ENCODE measurements at regions not wholly inside any gene's neighbourhood (a gene's known extent, or its start where the extent isn't known, plus 50 kb on each side); places are given as distances from the start of the nearest gene placed in this dataset.

GRCh38 chr11:70508231-70508480, 109.8 kb downstream of the CTTN start:
- peaks cover 26% of the 10 kb centered on the region for H3K27me3 Mint-ChIP-seq (ENCODE audit: insufficient read depth, low read depth, poor library complexity)
- TF ChIP-seq CREB1 (CRISPR knock-in tag; IDR thresholded peaks at IDR 0.05; ENCODE audit: low read depth) = no peak
- no peak for TF ChIP-seq EZH2 (IDR thresholded peaks at IDR 0.05; ENCODE audit: low read depth, unreplicated experiment)
- TF ChIP-seq, protein P1, sequence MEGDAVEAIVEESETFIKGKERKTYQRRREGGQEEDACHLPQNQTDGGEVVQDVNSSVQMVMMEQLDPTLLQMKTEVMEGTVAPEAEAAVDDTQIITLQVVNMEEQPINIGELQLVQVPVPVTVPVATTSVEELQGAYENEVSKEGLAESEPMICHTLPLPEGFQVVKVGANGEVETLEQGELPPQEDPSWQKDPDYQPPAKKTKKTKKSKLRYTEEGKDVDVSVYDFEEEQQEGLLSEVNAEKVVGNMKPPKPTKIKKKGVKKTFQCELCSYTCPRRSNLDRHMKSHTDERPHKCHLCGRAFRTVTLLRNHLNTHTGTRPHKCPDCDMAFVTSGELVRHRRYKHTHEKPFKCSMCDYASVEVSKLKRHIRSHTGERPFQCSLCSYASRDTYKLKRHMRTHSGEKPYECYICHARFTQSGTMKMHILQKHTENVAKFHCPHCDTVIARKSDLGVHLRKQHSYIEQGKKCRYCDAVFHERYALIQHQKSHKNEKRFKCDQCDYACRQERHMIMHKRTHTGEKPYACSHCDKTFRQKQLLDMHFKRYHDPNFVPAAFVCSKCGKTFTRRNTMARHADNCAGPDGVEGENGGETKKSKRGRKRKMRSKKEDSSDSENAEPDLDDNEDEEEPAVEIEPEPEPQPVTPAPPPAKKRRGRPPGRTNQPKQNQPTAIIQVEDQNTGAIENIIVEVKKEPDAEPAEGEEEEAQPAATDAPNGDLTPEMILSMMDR (conservative IDR thresholded peaks at IDR 0.05; ENCODE audit: low read depth in 2 of 2) = no peak
- TF ChIP-seq, protein P2, sequence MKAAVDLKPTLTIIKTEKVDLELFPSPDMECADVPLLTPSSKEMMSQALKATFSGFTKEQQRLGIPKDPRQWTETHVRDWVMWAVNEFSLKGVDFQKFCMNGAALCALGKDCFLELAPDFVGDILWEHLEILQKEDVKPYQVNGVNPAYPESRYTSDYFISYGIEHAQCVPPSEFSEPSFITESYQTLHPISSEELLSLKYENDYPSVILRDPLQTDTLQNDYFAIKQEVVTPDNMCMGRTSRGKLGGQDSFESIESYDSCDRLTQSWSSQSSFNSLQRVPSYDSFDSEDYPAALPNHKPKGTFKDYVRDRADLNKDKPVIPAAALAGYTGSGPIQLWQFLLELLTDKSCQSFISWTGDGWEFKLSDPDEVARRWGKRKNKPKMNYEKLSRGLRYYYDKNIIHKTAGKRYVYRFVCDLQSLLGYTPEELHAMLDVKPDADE (IDR thresholded peaks at IDR 0.05) = no peak
- TF ChIP-seq STAT1 (IDR thresholded peaks at IDR 0.05; ENCODE audit: unreplicated experiment) = no peak
- TF ChIP-seq ZNF331 (CRISPR knock-in tag; IDR thresholded peaks at IDR 0.05; ENCODE audit: low read depth) = no peak
- TF ChIP-seq, protein P3, sequence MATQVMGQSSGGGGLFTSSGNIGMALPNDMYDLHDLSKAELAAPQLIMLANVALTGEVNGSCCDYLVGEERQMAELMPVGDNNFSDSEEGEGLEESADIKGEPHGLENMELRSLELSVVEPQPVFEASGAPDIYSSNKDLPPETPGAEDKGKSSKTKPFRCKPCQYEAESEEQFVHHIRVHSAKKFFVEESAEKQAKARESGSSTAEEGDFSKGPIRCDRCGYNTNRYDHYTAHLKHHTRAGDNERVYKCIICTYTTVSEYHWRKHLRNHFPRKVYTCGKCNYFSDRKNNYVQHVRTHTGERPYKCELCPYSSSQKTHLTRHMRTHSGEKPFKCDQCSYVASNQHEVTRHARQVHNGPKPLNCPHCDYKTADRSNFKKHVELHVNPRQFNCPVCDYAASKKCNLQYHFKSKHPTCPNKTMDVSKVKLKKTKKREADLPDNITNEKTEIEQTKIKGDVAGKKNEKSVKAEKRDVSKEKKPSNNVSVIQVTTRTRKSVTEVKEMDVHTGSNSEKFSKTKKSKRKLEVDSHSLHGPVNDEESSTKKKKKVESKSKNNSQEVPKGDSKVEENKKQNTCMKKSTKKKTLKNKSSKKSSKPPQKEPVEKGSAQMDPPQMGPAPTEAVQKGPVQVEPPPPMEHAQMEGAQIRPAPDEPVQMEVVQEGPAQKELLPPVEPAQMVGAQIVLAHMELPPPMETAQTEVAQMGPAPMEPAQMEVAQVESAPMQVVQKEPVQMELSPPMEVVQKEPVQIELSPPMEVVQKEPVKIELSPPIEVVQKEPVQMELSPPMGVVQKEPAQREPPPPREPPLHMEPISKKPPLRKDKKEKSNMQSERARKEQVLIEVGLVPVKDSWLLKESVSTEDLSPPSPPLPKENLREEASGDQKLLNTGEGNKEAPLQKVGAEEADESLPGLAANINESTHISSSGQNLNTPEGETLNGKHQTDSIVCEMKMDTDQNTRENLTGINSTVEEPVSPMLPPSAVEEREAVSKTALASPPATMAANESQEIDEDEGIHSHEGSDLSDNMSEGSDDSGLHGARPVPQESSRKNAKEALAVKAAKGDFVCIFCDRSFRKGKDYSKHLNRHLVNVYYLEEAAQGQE (IDR thresholded peaks at IDR 0.05; ENCODE audit: unreplicated experiment) = no peak
- TF ChIP-seq, protein P4, sequence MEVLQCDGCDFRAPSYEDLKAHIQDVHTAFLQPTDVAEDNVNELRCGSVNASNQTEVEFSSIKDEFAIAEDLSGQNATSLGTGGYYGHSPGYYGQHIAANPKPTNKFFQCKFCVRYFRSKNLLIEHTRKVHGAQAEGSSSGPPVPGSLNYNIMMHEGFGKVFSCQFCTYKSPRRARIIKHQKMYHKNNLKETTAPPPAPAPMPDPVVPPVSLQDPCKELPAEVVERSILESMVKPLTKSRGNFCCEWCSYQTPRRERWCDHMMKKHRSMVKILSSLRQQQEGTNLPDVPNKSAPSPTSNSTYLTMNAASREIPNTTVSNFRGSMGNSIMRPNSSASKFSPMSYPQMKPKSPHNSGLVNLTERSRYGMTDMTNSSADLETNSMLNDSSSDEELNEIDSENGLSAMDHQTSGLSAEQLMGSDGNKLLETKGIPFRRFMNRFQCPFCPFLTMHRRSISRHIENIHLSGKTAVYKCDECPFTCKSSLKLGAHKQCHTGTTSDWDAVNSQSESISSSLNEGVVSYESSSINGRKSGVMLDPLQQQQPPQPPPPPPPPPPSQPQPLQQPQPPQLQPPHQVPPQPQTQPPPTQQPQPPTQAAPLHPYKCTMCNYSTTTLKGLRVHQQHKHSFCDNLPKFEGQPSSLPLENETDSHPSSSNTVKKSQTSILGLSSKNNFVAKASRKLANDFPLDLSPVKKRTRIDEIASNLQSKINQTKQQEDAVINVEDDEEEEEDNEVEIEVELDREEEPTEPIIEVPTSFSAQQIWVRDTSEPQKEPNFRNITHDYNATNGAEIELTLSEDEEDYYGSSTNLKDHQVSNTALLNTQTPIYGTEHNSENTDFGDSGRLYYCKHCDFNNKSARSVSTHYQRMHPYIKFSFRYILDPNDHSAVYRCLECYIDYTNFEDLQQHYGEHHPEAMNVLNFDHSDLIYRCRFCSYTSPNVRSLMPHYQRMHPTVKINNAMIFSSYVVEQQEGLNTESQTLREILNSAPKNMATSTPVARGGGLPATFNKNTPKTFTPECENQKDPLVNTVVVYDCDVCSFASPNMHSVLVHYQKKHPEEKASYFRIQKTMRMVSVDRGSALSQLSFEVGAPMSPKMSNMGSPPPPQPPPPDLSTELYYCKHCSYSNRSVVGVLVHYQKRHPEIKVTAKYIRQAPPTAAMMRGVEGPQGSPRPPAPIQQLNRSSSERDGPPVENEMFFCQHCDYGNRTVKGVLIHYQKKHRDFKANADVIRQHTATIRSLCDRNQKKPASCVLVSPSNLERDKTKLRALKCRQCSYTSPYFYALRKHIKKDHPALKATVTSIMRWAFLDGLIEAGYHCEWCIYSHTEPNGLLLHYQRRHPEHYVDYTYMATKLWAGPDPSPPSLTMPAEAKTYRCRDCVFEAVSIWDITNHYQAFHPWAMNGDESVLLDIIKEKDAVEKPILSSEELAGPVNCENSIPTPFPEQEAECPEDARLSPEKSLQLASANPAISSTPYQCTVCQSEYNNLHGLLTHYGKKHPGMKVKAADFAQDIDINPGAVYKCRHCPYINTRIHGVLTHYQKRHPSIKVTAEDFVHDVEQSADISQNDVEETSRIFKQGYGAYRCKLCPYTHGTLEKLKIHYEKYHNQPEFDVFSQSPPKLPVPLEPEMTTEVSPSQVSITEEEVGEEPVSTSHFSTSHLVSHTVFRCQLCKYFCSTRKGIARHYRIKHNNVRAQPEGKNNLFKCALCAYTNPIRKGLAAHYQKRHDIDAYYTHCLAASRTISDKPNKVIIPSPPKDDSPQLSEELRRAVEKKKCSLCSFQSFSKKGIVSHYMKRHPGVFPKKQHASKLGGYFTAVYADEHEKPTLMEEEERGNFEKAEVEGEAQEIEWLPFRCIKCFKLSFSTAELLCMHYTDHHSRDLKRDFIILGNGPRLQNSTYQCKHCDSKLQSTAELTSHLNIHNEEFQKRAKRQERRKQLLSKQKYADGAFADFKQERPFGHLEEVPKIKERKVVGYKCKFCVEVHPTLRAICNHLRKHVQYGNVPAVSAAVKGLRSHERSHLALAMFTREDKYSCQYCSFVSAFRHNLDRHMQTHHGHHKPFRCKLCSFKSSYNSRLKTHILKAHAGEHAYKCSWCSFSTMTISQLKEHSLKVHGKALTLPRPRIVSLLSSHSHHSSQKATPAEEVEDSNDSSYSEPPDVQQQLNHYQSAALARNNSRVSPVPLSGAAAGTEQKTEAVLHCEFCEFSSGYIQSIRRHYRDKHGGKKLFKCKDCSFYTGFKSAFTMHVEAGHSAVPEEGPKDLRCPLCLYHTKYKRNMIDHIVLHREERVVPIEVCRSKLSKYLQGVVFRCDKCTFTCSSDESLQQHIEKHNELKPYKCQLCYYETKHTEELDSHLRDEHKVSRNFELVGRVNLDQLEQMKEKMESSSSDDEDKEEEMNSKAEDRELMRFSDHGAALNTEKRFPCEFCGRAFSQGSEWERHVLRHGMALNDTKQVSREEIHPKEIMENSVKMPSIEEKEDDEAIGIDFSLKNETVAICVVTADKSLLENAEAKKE (CRISPR knock-in tag; IDR thresholded peaks at IDR 0.05) = no peak
- TF ChIP-seq EZH2phosphoT487 (IDR thresholded peaks at IDR 0.05; ENCODE audit: unreplicated experiment) = no peak
- TF ChIP-seq NANOG (IDR thresholded peaks at IDR 0.05; ENCODE audit: borderline replicate concordance) = no peak
- no peak for TF ChIP-seq ZNF114 (CRISPR knock-in tag; IDR thresholded peaks at IDR 0.05)
- TF ChIP-seq JUNB (IDR thresholded peaks at IDR 0.05; ENCODE audit: unreplicated experiment) = no peak
- no peak for TF ChIP-seq POLR2AphosphoS5 (IDR thresholded peaks at IDR 0.05; ENCODE audit: low read depth)

More at GRCh38 chr11:70508231-70508480, 109.8 kb downstream of the CTTN start:
- ATAC-seq (no peak), DNase-seq (ENCODE audit: low spot score) (no peak)
- Histone ChIP-seq H3K9me2 (ENCODE audit: insufficient read depth) (no peaks in the 10 kb centered on the region), H3F3A (replicated peaks; ENCODE audit: low read depth) (no peaks in the 10 kb centered on the region), H3K27me3 (ENCODE audit: insufficient read depth) (no peaks in the 10 kb centered on the region), H3K4me3 (no peak overlapping the region), H3K4me1 (ENCODE audit: insufficient read depth) (no peaks in the 10 kb centered on the region), H3K79me2 (replicated peaks; ENCODE audit: insufficient read depth) (no peaks in the 10 kb centered on the region), H4K20me1 (replicated peaks; ENCODE audit: insufficient read depth) (no peaks in the 10 kb centered on the region; the same call in 1 of the 2 replicates), H3K4me2 (no peak overlapping the region), H3K27ac (ENCODE audit: low read depth) (no peak overlapping the region), H2AFZ (no peak overlapping the region), H3K36me3 (ENCODE audit: insufficient read depth) (no peaks in the 10 kb centered on the region)
- H3K4me1 Mint-ChIP-seq = peaks cover 31% of the 10 kb centered on the region
- H3K4me3 Mint-ChIP-seq = no peak overlapping the region
- no peaks in the 10 kb centered on the region for H3K36me3 Mint-ChIP-seq (ENCODE audit: low read depth)
- peaks cover 11% of the 10 kb centered on the region; the same call in 2 of the 3 replicates for H3K9me3 Mint-ChIP-seq
- no peak overlapping the region for H3K27ac Mint-ChIP-seq

Measured in GM23338 (cell line).